Superior temporal gyrus (tissue), 1 donor: ENCODE measurements at regions not wholly inside any gene's neighbourhood (a gene's known extent, or its start where the extent isn't known, plus 50 kb on each side); places are given as distances from the start of the nearest gene placed in this dataset.

Experiments
- DNase-seq: peaks from one replicate; pipeline ENCODE4 v3.0.0-alpha.2; 2016; ENCODE audit errors: extremely low spot score

DNA sequence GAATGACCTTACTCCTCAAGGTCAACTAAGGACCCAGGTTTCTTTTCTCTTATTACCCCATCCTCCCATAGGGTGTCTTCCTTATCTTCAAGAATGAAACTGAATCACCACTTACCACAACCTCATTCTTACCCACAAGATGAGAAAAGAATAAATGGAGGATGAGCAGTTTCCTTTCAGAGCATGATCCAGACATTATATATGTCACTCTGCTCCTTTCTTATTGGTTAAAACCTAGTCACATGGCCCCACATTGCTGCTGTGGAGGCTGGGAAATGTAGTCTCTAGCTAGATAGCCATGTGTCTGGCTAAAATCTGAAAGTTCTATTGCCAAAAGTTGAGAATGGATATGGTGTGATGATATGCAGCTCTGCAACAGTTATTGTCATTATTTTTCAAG is 62.4 kb upstream of the RAI2 start:
- no peak for DNase-seq

DNA sequence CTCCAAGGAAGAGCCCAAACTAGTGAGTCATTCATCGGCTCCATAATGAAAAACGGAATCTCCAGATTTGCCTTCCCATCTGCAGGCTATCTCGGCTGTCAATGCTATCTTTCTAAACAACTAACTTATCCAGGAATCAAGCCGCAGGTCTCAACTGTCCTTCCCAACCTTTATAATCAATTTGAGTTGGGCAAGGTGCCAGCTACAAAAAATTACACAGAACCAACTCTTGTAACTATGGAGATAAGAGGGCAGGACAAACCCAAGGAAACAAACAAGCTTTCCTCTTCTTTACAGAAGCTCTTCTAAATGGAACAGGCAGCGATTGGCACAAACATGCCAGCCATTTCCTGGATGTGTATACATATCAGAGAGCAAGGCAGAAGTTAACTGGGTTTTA is 61.2 kb upstream of the RAI2 start:
- DNase-seq: no peak

DNA sequence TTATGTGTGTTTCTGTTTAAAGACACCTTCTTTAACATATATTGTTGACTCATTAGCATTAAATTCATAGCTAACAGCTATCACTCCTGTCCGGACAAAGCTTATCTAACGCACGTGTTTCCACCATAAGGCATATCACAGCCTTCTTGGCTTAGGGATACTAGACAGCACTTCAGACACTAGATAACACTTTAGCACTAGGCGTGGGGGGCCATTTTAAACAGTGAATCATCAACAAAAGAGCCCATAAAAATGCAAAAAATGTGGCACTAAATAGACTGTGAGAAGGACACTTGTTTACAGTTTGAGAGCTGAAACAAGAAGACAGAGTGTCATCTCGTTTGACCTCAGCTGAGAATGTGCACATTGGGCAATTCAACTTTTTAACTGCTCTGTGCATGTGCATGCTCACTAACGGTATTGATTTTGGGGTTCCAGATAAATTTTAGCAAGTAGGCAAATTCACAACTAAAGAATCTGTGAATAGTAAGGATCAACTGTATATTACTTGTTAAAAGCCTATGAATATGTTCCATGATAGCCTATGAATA is 58.9 kb upstream of the RAI2 start:
- no peak for DNase-seq

DNA sequence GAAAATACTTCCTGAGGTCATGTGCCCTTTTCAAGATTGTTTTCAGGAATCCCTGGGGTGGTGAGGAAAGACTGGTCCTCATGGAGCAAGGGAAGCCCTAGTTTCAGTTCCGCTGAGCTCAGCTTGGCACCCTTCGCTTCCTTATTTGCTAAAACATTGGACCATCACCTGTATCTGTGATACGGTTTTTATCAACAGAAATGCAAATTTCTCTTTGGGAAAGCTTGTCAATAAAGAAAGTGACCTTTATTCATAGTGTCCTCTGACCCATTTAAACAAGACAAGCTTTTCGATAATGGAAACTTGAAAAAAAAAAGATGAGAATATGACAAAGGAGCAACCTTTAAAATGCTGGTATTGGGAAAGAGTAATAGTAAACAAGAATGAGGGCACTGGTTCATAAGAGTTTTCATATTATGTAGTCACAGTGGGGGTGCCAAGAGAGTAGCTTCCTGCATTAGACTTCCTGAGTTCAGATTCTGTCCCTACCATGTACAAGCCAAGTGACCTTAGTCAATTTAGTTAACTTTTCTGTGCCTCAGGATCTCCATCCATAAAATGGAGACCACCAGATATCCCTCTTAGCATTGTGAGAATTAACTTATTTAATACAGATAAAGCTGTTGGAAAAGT is 57.0 kb upstream of the RAI2 start:
- DNase-seq: no peak

DNA sequence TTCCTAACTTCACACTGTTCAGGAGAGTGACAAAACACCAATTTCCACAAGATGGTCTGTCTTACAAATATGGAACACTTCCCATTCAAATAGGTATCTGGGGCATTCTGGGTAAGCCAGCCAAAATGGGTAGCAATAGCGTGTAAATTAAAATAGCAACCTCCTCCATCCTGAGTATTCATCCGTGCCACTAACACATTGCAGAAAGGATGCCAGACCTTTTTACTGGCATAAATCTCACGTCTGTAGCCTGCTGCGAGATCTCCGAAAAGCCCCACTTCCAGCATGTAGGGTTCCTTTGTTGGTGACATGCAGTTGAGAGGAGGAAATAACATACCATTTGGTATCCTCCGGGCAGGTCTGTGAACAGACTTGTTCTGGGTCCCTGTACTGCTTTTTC is 52.7 kb upstream of the RAI2 start:
- peak; percentile 9 for DNase-seq
